ENCODE measurements at regions not wholly inside any gene's neighbourhood (a gene's known extent, or its start where the extent isn't known, plus 50 kb on each side); places are given as distances from the start of the nearest gene placed in this dataset.

DNA sequence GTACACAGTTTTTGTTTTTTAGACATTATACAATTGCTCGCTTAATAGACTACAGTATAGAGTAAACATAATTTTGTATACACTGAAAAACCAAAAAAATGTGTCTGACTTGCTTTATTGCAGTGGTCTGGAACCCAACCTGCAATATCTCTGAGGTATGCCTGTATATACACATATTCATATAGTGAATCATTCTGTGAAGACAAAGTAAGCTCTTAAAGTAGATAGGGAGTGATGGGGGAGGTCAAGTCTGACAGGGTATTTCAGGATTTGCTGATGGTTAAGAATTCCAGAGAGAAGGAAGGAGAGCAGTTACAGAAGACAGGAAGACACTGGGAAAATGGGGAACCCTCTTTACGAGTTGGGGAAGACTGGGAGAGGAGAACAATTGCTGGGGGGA is 417.9 kb downstream of the CD109 start:
- TF ChIP-seq, protein P1, sequence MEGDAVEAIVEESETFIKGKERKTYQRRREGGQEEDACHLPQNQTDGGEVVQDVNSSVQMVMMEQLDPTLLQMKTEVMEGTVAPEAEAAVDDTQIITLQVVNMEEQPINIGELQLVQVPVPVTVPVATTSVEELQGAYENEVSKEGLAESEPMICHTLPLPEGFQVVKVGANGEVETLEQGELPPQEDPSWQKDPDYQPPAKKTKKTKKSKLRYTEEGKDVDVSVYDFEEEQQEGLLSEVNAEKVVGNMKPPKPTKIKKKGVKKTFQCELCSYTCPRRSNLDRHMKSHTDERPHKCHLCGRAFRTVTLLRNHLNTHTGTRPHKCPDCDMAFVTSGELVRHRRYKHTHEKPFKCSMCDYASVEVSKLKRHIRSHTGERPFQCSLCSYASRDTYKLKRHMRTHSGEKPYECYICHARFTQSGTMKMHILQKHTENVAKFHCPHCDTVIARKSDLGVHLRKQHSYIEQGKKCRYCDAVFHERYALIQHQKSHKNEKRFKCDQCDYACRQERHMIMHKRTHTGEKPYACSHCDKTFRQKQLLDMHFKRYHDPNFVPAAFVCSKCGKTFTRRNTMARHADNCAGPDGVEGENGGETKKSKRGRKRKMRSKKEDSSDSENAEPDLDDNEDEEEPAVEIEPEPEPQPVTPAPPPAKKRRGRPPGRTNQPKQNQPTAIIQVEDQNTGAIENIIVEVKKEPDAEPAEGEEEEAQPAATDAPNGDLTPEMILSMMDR (IDR thresholded peaks at IDR 0.05) = no peak
- no peak for TF ChIP-seq POLR2A (IDR thresholded peaks at IDR 0.05)
